Keratinocyte (primary cell): ENCODE measurements at regions not wholly inside any gene's neighbourhood (a gene's known extent, or its start where the extent isn't known, plus 50 kb on each side); places are given as distances from the start of the nearest gene placed in this dataset.

Source experiments
- DNase-seq: peaks from one replicate; pipeline ENCODE4 v3.0.0-alpha.2; 2011; ENCODE audit warnings: low read depth, missing footprints, low spot score
- FAIRE-seq: peaks from 2 replicates; lab custom pipeline; 2011; peaks lifted over from hg19 to GRCh38; lab: Jason Lieb, UNC
- H2AFZ ChIP-seq: 2 replicates; pipeline ENCODE4 v1.6.0; 2012; ENCODE audit warnings: low read length, control low read depth, inconsistent platforms; ENCODE audit not compliant: control insufficient read depth
- H3K27ac ChIP-seq: 2 replicates; pipeline ENCODE4 v1.5.1; 2011; ENCODE audit warnings: low read length; ENCODE audit not compliant: control insufficient read depth, insufficient read depth
- H3K27me3 ChIP-seq: 3 replicates; pipeline ENCODE4 v1.6.0; 2011; ENCODE audit warnings: low read length; ENCODE audit not compliant: control insufficient read depth, insufficient read depth; ENCODE audit errors: extremely low read depth
- H3K36me3 ChIP-seq, 2 experiments: 2 replicates in 1 of 2; 3 replicates in 1 of 2; pipeline ENCODE4 v1.5.1; 2011; ENCODE audit warnings: low read length in 2 of 2, mild to moderate bottlenecking in 1 of 2; ENCODE audit not compliant: control insufficient read depth in 2 of 2, insufficient read depth in 2 of 2; ENCODE audit errors: extremely low read depth in 1 of 2
- H3K4me1 ChIP-seq: 3 replicates; pipeline ENCODE4 v1.5.1; 2011; ENCODE audit warnings: low read length; ENCODE audit not compliant: control insufficient read depth, insufficient read depth; ENCODE audit errors: extremely low read depth
- H3K4me2 ChIP-seq: 3 replicates; pipeline ENCODE4 v1.6.0; 2011; ENCODE audit warnings: low read depth, low read length; ENCODE audit not compliant: control insufficient read depth, insufficient read depth; ENCODE audit errors: extremely low read depth
- H3K4me3 ChIP-seq, 3 experiments: fragments of 200-600 bp in 1 of 3; sonication (generic) in 1 of 3; 2 replicates in 2 of 3; 3 replicates in 1 of 3; pipeline ENCODE4 v1.5.1; 2011 to 2016; ENCODE audit warnings: low read length in 3 of 3, mild to moderate bottlenecking in 3 of 3, control low read depth in 2 of 3, inconsistent platforms in 1 of 3, low read depth in 1 of 3, mixed read lengths in 1 of 3, mixed run types in 1 of 3, moderate library complexity in 1 of 3; ENCODE audit not compliant: control insufficient read depth in 2 of 3, insufficient read depth in 2 of 3; ENCODE audit errors: extremely low read depth in 1 of 3
- H3K79me2 ChIP-seq: 2 replicates; pipeline ENCODE4 v1.6.0; 2012; ENCODE audit warnings: low read length; ENCODE audit not compliant: control insufficient read depth, insufficient read depth
- H3K9ac ChIP-seq: 3 replicates; pipeline ENCODE4 v1.6.0; 2011; ENCODE audit warnings: low read length; ENCODE audit not compliant: control insufficient read depth, insufficient read depth; ENCODE audit errors: extremely low read depth
- H3K9me1 ChIP-seq: 3 replicates; pipeline ENCODE4 v1.6.0; 2011; ENCODE audit warnings: low read length; ENCODE audit not compliant: control insufficient read depth, insufficient read depth; ENCODE audit errors: extremely low read depth
- H3K9me3 ChIP-seq: 2 replicates; pipeline ENCODE4 v1.5.1; 2012; ENCODE audit warnings: low read depth, low read length; ENCODE audit not compliant: control insufficient read depth
- H4K20me1 ChIP-seq: 3 replicates; pipeline ENCODE4 v1.6.0; 2011; ENCODE audit warnings: low read length; ENCODE audit not compliant: control insufficient read depth, insufficient read depth; ENCODE audit errors: extremely low read depth
- CTCF ChIP-seq, 3 experiments: IDR thresholded peaks in 1 of 3; conservative IDR thresholded peaks in 1 of 3; optimal IDR thresholded peaks in 1 of 3; 2 replicates in 2 of 3; 3 replicates in 1 of 3; pipeline versions ENCODE3 to v1.5.1; 2011; ENCODE audit warnings: low read length in 3 of 3, mild to moderate bottlenecking in 3 of 3, moderate library complexity in 2 of 3, control low read depth in 1 of 3, inconsistent platforms in 1 of 3; ENCODE audit not compliant: insufficient read depth in 2 of 3; ENCODE audit errors: extremely low read depth in 1 of 3
- EZH2 ChIP-seq: IDR thresholded peaks from one replicate; pipeline ENCODE4 v1.6.1; 2012; ENCODE audit warnings: inconsistent platforms, mild to moderate bottlenecking, low read length, moderate library complexity
- dilution Hi-C: fragments of 300-500 bp; cut with MboI; formaldehyde crosslinking; loops from one replicate; pipeline ENCODE4 v1.7.0; 2020; ENCODE audit warnings: low sequenced_read_pairs; ENCODE audit not compliant: extremely low pct_ligation_motif_present

DNA sequence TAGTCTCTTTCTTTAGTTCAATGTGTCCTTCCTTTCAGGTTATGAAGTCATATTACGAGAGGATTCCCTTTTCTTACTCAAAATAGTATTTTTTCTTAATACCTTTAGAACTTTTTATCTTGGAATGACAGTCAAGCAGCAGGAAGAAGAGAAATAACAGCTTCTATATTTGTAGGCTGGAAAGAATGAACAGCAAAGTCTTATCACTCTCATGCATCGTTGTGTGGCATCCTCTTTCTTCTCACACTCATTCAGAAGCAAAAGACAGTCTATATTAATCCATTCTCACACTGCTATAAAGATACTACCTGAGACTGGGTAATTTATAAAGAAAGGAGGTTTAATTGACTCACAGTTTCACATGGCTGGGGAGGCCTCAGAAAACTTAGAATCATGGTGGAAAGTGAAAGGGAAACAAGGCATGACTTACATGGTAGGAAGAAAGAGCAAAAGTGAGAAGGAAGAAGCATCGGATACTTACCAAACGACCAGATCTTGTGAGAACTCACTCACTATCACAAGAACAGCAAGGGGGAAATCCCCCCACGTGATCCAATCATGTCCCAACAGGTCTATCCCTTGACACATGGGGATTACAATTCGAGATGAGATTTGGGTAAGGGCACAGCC, 1646.1 kb upstream of the CDH6 start:
- H3K9me3 ChIP-seq, result peaks cover 6% of the 10 kb centered on the region
- H3K4me2 ChIP-seq, result no peak overlapping the region
- H3K36me3 ChIP-seq, result no peaks in the 10 kb centered on the region
- no peaks in the 10 kb centered on the region for H4K20me1 ChIP-seq
- no peak overlapping the region for H3K27ac ChIP-seq
- no peak overlapping the region for H3K4me3 ChIP-seq
- no peaks in the 10 kb centered on the region for H3K27me3 ChIP-seq
- H3K9ac ChIP-seq, result no peak overlapping the region
- H3K9me1 ChIP-seq, result no peaks in the 10 kb centered on the region
- no peak for DNase-seq
- TF ChIP-seq EZH2 (no peak), CTCF (optimal IDR thresholded peaks at IDR 0.05 in 1 of 3, IDR thresholded peaks at IDR 0.05 in 1 of 3, conservative IDR thresholded peaks at IDR 0.05 in 1 of 3; ENCODE audit: extremely low read depth in 1 of 3, insufficient read depth in 2 of 3, low read length in 3 of 3) (no peak)
- dilution Hi-C loops, result no loop called here
- H3K4me1 ChIP-seq, result no peaks in the 10 kb centered on the region
- H2AFZ ChIP-seq, result no peak overlapping the region
- no peaks in the 10 kb centered on the region for H3K79me2 ChIP-seq
- no peak for FAIRE-seq

DNA sequence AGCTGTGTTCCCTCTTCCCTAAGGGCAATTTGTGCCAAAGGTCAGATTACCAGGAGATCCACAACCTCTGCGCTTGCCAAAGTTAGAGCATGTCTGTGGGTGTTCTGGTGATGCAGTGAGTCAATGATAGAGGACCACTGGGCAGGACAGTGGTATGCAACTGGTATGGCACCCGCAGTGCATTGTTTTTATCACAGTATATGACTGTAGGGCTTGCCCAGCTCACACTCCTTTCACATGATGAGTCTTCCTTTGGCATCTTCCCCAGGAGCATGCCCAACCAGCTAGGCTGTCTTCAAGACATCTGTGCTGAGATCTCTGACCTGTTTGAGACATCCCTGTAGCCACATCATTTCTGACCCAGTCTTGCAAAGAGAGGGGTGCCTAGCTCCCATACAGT, 1650.0 kb upstream of the CDH6 start:
- no peaks in the 10 kb centered on the region for H3K79me2 ChIP-seq
- no peak for DNase-seq
- H3K9ac ChIP-seq, result no peak overlapping the region
- no peaks in the 10 kb centered on the region for H3K36me3 ChIP-seq
- H3K27me3 ChIP-seq, result no peaks in the 10 kb centered on the region
- H2AFZ ChIP-seq, result no peak overlapping the region
- H3K9me1 ChIP-seq, result no peaks in the 10 kb centered on the region
- TF ChIP-seq CTCF (optimal IDR thresholded peaks at IDR 0.05 in 1 of 3, IDR thresholded peaks at IDR 0.05 in 1 of 3, conservative IDR thresholded peaks at IDR 0.05 in 1 of 3; ENCODE audit: extremely low read depth in 1 of 3, insufficient read depth in 2 of 3, low read length in 3 of 3) (no peak), EZH2 (no peak)
- peaks cover 10% of the 10 kb centered on the region for H3K9me3 ChIP-seq
- H3K4me2 ChIP-seq, result no peak overlapping the region
- no peaks in the 10 kb centered on the region for H4K20me1 ChIP-seq
- H3K4me1 ChIP-seq, result no peaks in the 10 kb centered on the region
- H3K4me3 ChIP-seq, result no peak overlapping the region
- no peak for FAIRE-seq
- dilution Hi-C loops, result no loop called here
- no peak overlapping the region for H3K27ac ChIP-seq
